ENCODE measurements at regions not wholly inside any gene's neighbourhood (a gene's known extent, or its start where the extent isn't known, plus 50 kb on each side); places are given as distances from the start of the nearest gene placed in this dataset.
A peak's percentile ranks its signal among the peaks of the same experiment; 100 is the strongest.

DNA sequence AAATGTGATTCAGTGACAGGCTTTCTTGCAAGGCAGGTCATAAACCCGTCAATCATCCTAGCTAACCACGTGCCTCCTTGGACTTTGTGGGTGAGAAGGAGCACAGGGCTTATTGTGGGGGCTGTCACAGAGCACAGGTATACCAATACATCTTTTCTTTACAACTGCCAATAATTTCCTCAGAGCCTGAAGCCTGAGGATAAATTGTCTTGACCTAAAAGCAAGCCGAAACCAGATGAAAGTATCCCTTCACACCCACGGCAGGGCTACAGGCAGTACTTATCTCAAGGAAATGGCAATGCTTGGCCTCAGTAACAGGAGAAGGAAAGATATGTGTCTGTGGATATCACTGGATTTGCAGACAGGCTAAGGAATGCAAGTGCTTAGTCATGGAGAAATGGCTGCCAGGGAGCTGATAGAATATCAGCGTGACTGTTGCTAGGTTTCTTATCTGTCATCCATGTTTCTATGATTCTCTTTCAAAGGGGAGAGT is 90.3 kb upstream of the ZNF366 start (continued):
- TF ChIP-seq, protein P1, sequence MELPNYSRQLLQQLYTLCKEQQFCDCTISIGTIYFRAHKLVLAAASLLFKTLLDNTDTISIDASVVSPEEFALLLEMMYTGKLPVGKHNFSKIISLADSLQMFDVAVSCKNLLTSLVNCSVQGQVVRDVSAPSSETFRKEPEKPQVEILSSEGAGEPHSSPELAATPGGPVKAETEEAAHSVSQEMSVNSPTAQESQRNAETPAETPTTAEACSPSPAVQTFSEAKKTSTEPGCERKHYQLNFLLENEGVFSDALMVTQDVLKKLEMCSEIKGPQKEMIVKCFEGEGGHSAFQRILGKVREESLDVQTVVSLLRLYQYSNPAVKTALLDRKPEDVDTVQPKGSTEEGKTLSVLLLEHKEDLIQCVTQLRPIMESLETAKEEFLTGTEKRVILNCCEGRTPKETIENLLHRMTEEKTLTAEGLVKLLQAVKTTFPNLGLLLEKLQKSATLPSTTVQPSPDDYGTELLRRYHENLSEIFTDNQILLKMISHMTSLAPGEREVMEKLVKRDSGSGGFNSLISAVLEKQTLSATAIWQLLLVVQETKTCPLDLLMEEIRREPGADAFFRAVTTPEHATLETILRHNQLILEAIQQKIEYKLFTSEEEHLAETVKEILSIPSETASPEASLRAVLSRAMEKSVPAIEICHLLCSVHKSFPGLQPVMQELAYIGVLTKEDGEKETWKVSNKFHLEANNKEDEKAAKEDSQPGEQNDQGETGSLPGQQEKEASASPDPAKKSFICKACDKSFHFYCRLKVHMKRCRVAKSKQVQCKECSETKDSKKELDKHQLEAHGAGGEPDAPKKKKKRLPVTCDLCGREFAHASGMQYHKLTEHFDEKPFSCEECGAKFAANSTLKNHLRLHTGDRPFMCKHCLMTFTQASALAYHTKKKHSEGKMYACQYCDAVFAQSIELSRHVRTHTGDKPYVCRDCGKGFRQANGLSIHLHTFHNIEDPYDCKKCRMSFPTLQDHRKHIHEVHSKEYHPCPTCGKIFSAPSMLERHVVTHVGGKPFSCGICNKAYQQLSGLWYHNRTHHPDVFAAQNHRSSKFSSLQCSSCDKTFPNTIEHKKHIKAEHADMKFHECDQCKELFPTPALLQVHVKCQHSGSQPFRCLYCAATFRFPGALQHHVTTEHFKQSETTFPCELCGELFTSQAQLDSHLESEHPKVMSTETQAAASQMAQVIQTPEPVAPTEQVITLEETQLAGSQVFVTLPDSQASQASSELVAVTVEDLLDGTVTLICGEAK (IDR thresholded peaks at IDR 0.05) = no peak
- TF ChIP-seq, protein P1 (CRISPR knock-in tag; IDR thresholded peaks at IDR 0.05) = no peak
- TF ChIP-seq ZNF24 (IDR thresholded peaks at IDR 0.05) = peak; percentile 64; the same call in 1 of the 2 replicates
- no peak for TF ChIP-seq KLF1 (tag; IDR thresholded peaks at IDR 0.05)
- no peak for TF ChIP-seq COPS2 (conservative IDR thresholded peaks at IDR 0.05)
- TF ChIP-seq PTBP1 (IDR thresholded peaks at IDR 0.05; ENCODE audit: low read depth, low read length) = no peak
- no peak for TF ChIP-seq ZNF830 (CRISPR knock-in tag; IDR thresholded peaks at IDR 0.05)
- TF ChIP-seq, protein P2, sequence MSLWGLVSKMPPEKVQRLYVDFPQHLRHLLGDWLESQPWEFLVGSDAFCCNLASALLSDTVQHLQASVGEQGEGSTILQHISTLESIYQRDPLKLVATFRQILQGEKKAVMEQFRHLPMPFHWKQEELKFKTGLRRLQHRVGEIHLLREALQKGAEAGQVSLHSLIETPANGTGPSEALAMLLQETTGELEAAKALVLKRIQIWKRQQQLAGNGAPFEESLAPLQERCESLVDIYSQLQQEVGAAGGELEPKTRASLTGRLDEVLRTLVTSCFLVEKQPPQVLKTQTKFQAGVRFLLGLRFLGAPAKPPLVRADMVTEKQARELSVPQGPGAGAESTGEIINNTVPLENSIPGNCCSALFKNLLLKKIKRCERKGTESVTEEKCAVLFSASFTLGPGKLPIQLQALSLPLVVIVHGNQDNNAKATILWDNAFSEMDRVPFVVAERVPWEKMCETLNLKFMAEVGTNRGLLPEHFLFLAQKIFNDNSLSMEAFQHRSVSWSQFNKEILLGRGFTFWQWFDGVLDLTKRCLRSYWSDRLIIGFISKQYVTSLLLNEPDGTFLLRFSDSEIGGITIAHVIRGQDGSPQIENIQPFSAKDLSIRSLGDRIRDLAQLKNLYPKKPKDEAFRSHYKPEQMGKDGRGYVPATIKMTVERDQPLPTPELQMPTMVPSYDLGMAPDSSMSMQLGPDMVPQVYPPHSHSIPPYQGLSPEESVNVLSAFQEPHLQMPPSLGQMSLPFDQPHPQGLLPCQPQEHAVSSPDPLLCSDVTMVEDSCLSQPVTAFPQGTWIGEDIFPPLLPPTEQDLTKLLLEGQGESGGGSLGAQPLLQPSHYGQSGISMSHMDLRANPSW (CRISPR knock-in tag; IDR thresholded peaks at IDR 0.05) = no peak
- no peak; the same call in 1 of the 2 replicates for TF ChIP-seq ZNF134 (CRISPR knock-in tag; conservative IDR thresholded peaks at IDR 0.05)
- TF ChIP-seq SMARCA4 (IDR thresholded peaks at IDR 0.05) = peak; percentile 99
- no peak for TF ChIP-seq SRF (CRISPR knock-in tag; IDR thresholded peaks at IDR 0.05)
- TF ChIP-seq FOXM1 (IDR thresholded peaks at IDR 0.05; ENCODE audit: low read depth) = peak; percentile 93
- no peak for TF ChIP-seq FOXM1 (CRISPR knock-in tag; IDR thresholded peaks at IDR 0.05; ENCODE audit: low read depth)
- TF ChIP-seq, protein P3, sequence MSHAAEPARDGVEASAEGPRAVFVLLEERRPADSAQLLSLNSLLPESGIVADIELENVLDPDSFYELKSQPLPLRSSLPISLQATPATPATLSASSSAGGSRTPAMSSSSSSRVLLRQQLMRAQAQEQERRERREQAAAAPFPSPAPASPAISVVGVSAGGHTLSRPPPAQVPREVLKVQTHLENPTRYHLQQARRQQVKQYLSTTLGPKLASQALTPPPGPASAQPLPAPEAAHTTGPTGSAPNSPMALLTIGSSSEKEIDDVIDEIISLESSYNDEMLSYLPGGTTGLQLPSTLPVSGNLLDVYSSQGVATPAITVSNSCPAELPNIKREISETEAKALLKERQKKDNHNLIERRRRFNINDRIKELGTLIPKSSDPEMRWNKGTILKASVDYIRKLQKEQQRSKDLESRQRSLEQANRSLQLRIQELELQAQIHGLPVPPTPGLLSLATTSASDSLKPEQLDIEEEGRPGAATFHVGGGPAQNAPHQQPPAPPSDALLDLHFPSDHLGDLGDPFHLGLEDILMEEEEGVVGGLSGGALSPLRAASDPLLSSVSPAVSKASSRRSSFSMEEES (CRISPR knock-in tag; IDR thresholded peaks at IDR 0.05) = no peak
- TF ChIP-seq SMAD4 (CRISPR knock-in tag; conservative IDR thresholded peaks at IDR 0.05) = peak; percentile 92
